ES-I3 (cell line): ENCODE measurements at regions not wholly inside any gene's neighbourhood (a gene's known extent, or its start where the extent isn't known, plus 50 kb on each side); places are given as distances from the start of the nearest gene placed in this dataset.

Experiments used
- H3K36me3 ChIP-seq: 2 replicates; pipeline ENCODE4 v1.6.1; 2013; ENCODE audit warnings: mild to moderate bottlenecking, low read length, control low read depth, moderate library complexity; ENCODE audit not compliant: insufficient read depth
- H3K4me1 ChIP-seq: 2 replicates; pipeline ENCODE4 v1.6.1; 2013; ENCODE audit warnings: mild to moderate bottlenecking, control low read depth, low read length; ENCODE audit not compliant: insufficient read depth
- H3K9ac ChIP-seq: 2 replicates; pipeline ENCODE4 v1.6.1; 2013; ENCODE audit warnings: low read depth, mild to moderate bottlenecking, low read length, moderate library complexity
- H3K9me3 ChIP-seq: 2 replicates; pipeline ENCODE4 v1.6.1; 2013; ENCODE audit warnings: mild to moderate bottlenecking, low read length, moderate library complexity; ENCODE audit not compliant: control insufficient read depth, insufficient read depth

- H3K9ac ChIP-seq = no peak overlapping the region
- H3K9me3 ChIP-seq = no peaks in the 10 kb centered on the region
- no peaks in the 10 kb centered on the region for H3K36me3 ChIP-seq
- H3K4me1 ChIP-seq = no peaks in the 10 kb centered on the region
These were observed 874.8 kb upstream of the SLITRK6 start for GRCh38 chr13:86673931-86674431.

- Histone ChIP-seq H3K4me1 (no peaks in the 10 kb centered on the region), H3K9ac (no peak overlapping the region), H3K36me3 (no peaks in the 10 kb centered on the region), H3K9me3 (no peaks in the 10 kb centered on the region)
These were observed 882.0 kb upstream of the SLITRK6 start for GRCh38 chr13:86681223-86681622.

- H3K9ac ChIP-seq = no peak overlapping the region
- no peaks in the 10 kb centered on the region for H3K9me3 ChIP-seq
- no peaks in the 10 kb centered on the region for H3K4me1 ChIP-seq
These were observed 885.2 kb upstream of the SLITRK6 start for GRCh38 chr13:86684402-86684801.

GRCh38 chr13:86689911-86690310 is 890.7 kb upstream of the SLITRK6 start:
- no peak overlapping the region for H3K9ac ChIP-seq
- no peaks in the 10 kb centered on the region for H3K36me3 ChIP-seq
- H3K9me3 ChIP-seq = no peaks in the 10 kb centered on the region
- no peaks in the 10 kb centered on the region for H3K4me1 ChIP-seq

More at GRCh38 chr13:86684402-86684801, 885.2 kb upstream of the SLITRK6 start:
- no peaks in the 10 kb centered on the region for H3K36me3 ChIP-seq

GRCh38 chr13:86692291-86692690 is 893.1 kb upstream of the SLITRK6 start:
- H3K4me1 ChIP-seq = no peaks in the 10 kb centered on the region
- no peaks in the 10 kb centered on the region for H3K36me3 ChIP-seq
- no peak overlapping the region for H3K9ac ChIP-seq
- no peaks in the 10 kb centered on the region for H3K9me3 ChIP-seq

- H3K36me3 ChIP-seq = no peaks in the 10 kb centered on the region
- no peaks in the 10 kb centered on the region for H3K4me1 ChIP-seq
- H3K9ac ChIP-seq = no peak overlapping the region
- no peaks in the 10 kb centered on the region for H3K9me3 ChIP-seq
These were observed 910.8 kb upstream of the SLITRK6 start for GRCh38 chr13:86710013-86710412.

- H3K4me1 ChIP-seq = no peaks in the 10 kb centered on the region
These were observed 911.7 kb upstream of the SLITRK6 start for GRCh38 chr13:86710896-86711295.

GRCh38 chr13:86714495-86714894 is 915.3 kb upstream of the SLITRK6 start:
- no peaks in the 10 kb centered on the region for H3K9me3 ChIP-seq
- no peaks in the 10 kb centered on the region for H3K36me3 ChIP-seq
- H3K9ac ChIP-seq = no peak overlapping the region
- no peaks in the 10 kb centered on the region for H3K4me1 ChIP-seq

More at GRCh38 chr13:86710896-86711295, 911.7 kb upstream of the SLITRK6 start:
- Histone ChIP-seq H3K36me3 (no peaks in the 10 kb centered on the region), H3K9ac (no peak overlapping the region), H3K9me3 (no peaks in the 10 kb centered on the region)

- no peaks in the 10 kb centered on the region for H3K36me3 ChIP-seq
- no peak overlapping the region for H3K9ac ChIP-seq
- no peaks in the 10 kb centered on the region for H3K4me1 ChIP-seq
- no peaks in the 10 kb centered on the region for H3K9me3 ChIP-seq
These were observed 925.9 kb upstream of the SLITRK6 start for GRCh38 chr13:86725105-86725504.

GRCh38 chr13:86729206-86729605 is 930.0 kb upstream of the SLITRK6 start:
- Histone ChIP-seq H3K9ac (no peak overlapping the region), H3K4me1 (no peaks in the 10 kb centered on the region), H3K36me3 (no peaks in the 10 kb centered on the region), H3K9me3 (no peaks in the 10 kb centered on the region)

GRCh38 chr13:86731987-86732386 is 932.8 kb upstream of the SLITRK6 start:
- Histone ChIP-seq H3K4me1 (no peaks in the 10 kb centered on the region), H3K9ac (no peak overlapping the region), H3K9me3 (no peaks in the 10 kb centered on the region; the same call in 1 of the 2 replicates), H3K36me3 (no peaks in the 10 kb centered on the region)

GRCh38 chr13:86737334-86737932 is 933.7 kb upstream of the SLITRK5 start:
- Histone ChIP-seq H3K9me3 (peaks cover 3% of the 10 kb centered on the region; the same call in 1 of the 2 replicates), H3K9ac (no peak overlapping the region), H3K4me1 (no peaks in the 10 kb centered on the region), H3K36me3 (no peaks in the 10 kb centered on the region)

- Histone ChIP-seq H3K9ac (no peak overlapping the region), H3K36me3 (no peaks in the 10 kb centered on the region), H3K9me3 (0 out of 2 replicates have a peak, but pooled peaks cover 3% of the 10 kb centered on the region), H3K4me1 (no peaks in the 10 kb centered on the region)
These were observed 929.3 kb upstream of the SLITRK5 start for GRCh38 chr13:86741762-86742285.

- H3K9ac ChIP-seq = no peak overlapping the region
These were observed 913.8 kb upstream of the SLITRK5 start for GRCh38 chr13:86757236-86757978.

GRCh38 chr13:86758116-86758515 is 913.1 kb upstream of the SLITRK5 start:
- Histone ChIP-seq H3K36me3 (no peaks in the 10 kb centered on the region), H3K9ac (no peak overlapping the region), H3K9me3 (no peaks in the 10 kb centered on the region), H3K4me1 (0 out of 2 replicates have a peak, but pooled peaks cover 8% of the 10 kb centered on the region)

More at GRCh38 chr13:86757236-86757978, 913.8 kb upstream of the SLITRK5 start:
- H3K36me3 ChIP-seq = no peaks in the 10 kb centered on the region
- 0 out of 2 replicates have a peak, but pooled peaks cover 8% of the 10 kb centered on the region for H3K4me1 ChIP-seq
- H3K9me3 ChIP-seq = no peaks in the 10 kb centered on the region
